CD4-positive, CD25-positive, alpha-beta regulatory T cell (primary cell): ENCODE measurements at regions not wholly inside any gene's neighbourhood (a gene's known extent, or its start where the extent isn't known, plus 50 kb on each side); places are given as distances from the start of the nearest gene placed in this dataset.

Experiments used
- ATAC-seq, 2 donors: fragments of 150-1000 bp; cut with Tn5 transposase; one replicate each; pipeline ENCODE4 v1.10.0; 2021; ENCODE audit warnings: low read depth in 2 of 2, moderate number of reproducible peaks in 2 of 2, moderate library complexity in 1 of 2
- DNase-seq, 3 donors: peaks; one replicate each; pipeline versions ENCODE4 v3.0.0 to v3.0.0-alpha.2; 2012 to 2022; ENCODE audit warnings: mixed read lengths in 1 of 3
- H3K27ac ChIP-seq: one replicate; pipeline ENCODE4 v1.7.0; 2013; ENCODE audit warnings: mild to moderate bottlenecking, low read length; ENCODE audit not compliant: insufficient read depth, poor library complexity, severe bottlenecking
- H3K27me3 ChIP-seq: one replicate; pipeline ENCODE4 v1.7.0; 2013; ENCODE audit warnings: low read length; ENCODE audit not compliant: control insufficient read depth, insufficient read depth
- H3K36me3 ChIP-seq: one replicate; pipeline ENCODE4 v1.7.0; 2013; ENCODE audit warnings: mild to moderate bottlenecking, low read length, moderate library complexity; ENCODE audit not compliant: control insufficient read depth, insufficient read depth
- H3K4me1 ChIP-seq: 2 replicates; pipeline ENCODE4 v1.7.0; 2013; ENCODE audit warnings: mild to moderate bottlenecking, low read length; ENCODE audit not compliant: insufficient read depth, control insufficient read depth, poor library complexity, severe bottlenecking
- H3K4me3 ChIP-seq: one replicate; pipeline ENCODE4 v1.7.0; 2013; ENCODE audit warnings: low read depth, mild to moderate bottlenecking, low read length, moderate library complexity
- H3K9me3 ChIP-seq, 2 experiments: 1 replicate in 1 of 2; 2 replicates in 1 of 2; pipeline ENCODE4 v1.7.0; 2013; ENCODE audit warnings: low read length in 2 of 2, mild to moderate bottlenecking in 1 of 2, moderate library complexity in 1 of 2; ENCODE audit not compliant: control insufficient read depth in 2 of 2
- H3K27ac Mint-ChIP-seq, 3 donors: one replicate each; pipeline ENCODE4 v1.8.0; 2020 to 2022; ENCODE audit warnings: mild to moderate bottlenecking in 3 of 3, mixed read lengths in 3 of 3, moderate library complexity in 2 of 3
- H3K27me3 Mint-ChIP-seq: one replicate; pipeline ENCODE4 v1.8.0; 2022; ENCODE audit warnings: mild to moderate bottlenecking, mixed read lengths
- H3K36me3 Mint-ChIP-seq: one replicate; pipeline ENCODE4 v1.8.0; 2020; ENCODE audit warnings: mixed read lengths
- H3K4me1 Mint-ChIP-seq, 4 donors: one replicate each; pipeline ENCODE4 v1.8.0; 2020 to 2022; ENCODE audit warnings: mixed read lengths in 4 of 4, mild to moderate bottlenecking in 1 of 4
- H3K4me3 Mint-ChIP-seq, 4 donors: one replicate each; pipeline ENCODE4 v1.8.0; 2020 to 2022; ENCODE audit warnings: mild to moderate bottlenecking in 4 of 4, mixed read lengths in 4 of 4, moderate library complexity in 3 of 4
- H3K9me3 Mint-ChIP-seq, 7 donors: one replicate each; pipeline ENCODE4 v1.8.0; 2020 to 2022; ENCODE audit warnings: mixed read lengths in 7 of 7, mild to moderate bottlenecking in 3 of 7, moderate library complexity in 2 of 7

DNA sequence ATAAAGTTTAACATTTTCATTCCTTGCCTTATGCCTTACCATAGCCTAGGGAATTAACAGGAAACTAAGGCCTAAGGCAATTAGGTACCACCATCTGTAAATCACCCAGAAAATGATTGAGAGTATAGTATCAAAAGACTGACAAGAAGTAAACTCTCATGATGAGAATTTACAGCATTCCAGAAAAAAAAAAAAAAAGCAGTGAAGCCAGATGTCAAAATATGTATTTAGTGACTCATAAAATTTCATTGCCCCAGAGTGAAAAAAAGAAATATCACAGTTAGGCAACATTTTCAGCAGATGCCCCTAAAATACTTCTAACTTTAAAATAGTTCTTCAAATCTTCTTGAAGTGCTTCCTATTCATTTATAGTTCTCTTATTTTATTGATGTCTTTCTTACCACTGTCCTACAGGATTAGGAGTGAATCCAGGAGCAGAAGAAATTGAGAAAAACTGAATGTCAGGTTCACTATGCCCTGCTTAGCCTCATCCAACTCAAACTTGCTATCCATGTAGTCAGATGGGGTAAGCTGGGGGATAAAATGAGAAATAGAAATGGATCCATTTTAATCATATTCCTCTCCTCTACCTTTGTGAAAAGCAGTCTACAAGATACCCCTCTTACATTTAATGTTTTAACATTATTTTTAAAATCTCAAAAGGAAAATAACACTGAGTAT, 57.3 kb upstream of the TANK start:
- DNase-seq = no peak
- H3K27ac ChIP-seq = no peak overlapping the region
- Mint-ChIP-seq H3K9me3 (peaks cover 0 to 6% (median under 1%) of the 10 kb centered on the region in 7 donors), H3K27me3 (no peaks in the 10 kb centered on the region), H3K36me3 (no peaks in the 10 kb centered on the region), H3K4me3 (no peak overlapping the region), H3K27ac (peak overlapping the region in 1 of 3 donors; percentile 27), H3K4me1 (peaks cover 11 to 22% (median 17%) of the 10 kb centered on the region in 4 donors)
- no peak overlapping the region for H3K4me3 ChIP-seq
- no peaks in the 10 kb centered on the region for H3K9me3 ChIP-seq
- peaks cover 13% of the 10 kb centered on the region for H3K4me1 ChIP-seq
- no peaks in the 10 kb centered on the region for H3K36me3 ChIP-seq
- no peak for ATAC-seq
- H3K27me3 ChIP-seq = no peaks in the 10 kb centered on the region

GRCh38 chr2:161103451-161103831, 56.8 kb upstream of the TANK start:
- ATAC-seq (no peak), DNase-seq (no peak)
- no peaks in the 10 kb centered on the region for H3K27me3 Mint-ChIP-seq
- no peak overlapping the region for H3K4me3 Mint-ChIP-seq
- Histone ChIP-seq H3K9me3 (no peaks in the 10 kb centered on the region), H3K4me1 (peaks cover 13% of the 10 kb centered on the region), H3K27ac (no peak overlapping the region), H3K36me3 (no peaks in the 10 kb centered on the region), H3K4me3 (no peak overlapping the region), H3K27me3 (no peaks in the 10 kb centered on the region)
- H3K36me3 Mint-ChIP-seq = no peaks in the 10 kb centered on the region
- H3K4me1 Mint-ChIP-seq = peaks cover 11 to 22% (median 17%) of the 10 kb centered on the region in 4 donors
- H3K9me3 Mint-ChIP-seq = peaks cover 0 to 2% (median 0%) of the 10 kb centered on the region in 7 donors
- H3K27ac Mint-ChIP-seq = no peak overlapping the region

GRCh38 chr2:161104054-161104553, 56.1 kb upstream of the TANK start:
- Mint-ChIP-seq H3K36me3 (no peaks in the 10 kb centered on the region), H3K4me3 (peak overlapping the region; percentile 0 to 78 (median 32)), H3K4me1 (peaks cover 11 to 22% (median 17%) of the 10 kb centered on the region in 4 donors), H3K27me3 (no peaks in the 10 kb centered on the region), H3K27ac (peak overlapping the region; percentile 67 to 95 (median 87)), H3K9me3 (no peaks in the 10 kb centered on the region)
- Histone ChIP-seq H3K27ac (no peak overlapping the region), H3K36me3 (no peaks in the 10 kb centered on the region), H3K9me3 (no peaks in the 10 kb centered on the region), H3K4me1 (peaks cover 13% of the 10 kb centered on the region), H3K4me3 (peak overlapping the region; percentile 70), H3K27me3 (no peaks in the 10 kb centered on the region)
- DNase-seq (peak in 2 of 3 donors; percentile 8 to 78), ATAC-seq (peak; percentile 84 to 88)

DNA sequence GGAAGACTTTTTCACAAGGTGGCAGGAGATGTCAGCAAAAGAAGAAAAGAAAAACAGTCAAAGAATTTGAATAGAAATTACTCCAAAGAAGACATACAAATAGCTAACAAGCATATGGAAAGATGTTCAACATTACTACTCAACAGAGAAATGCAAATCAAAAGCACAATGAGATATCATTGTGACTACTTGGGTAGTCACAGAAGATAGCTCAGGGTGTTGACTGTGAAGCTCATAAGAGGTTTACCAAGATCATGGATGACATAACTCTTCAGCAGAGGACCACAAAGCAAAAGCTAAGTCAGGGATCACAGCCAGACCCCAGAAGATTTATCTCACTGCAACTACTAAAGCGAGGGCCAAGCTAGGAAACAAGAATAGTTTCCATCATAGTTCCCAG, 53.0 kb upstream of the TANK start:
- DNase-seq (no peak), ATAC-seq (no peak)
- H3K36me3 ChIP-seq = no peaks in the 10 kb centered on the region
- Mint-ChIP-seq H3K9me3 (no peaks in the 10 kb centered on the region), H3K4me1 (peaks cover 11 to 22% (median 17%) of the 10 kb centered on the region in 4 donors), H3K4me3 (no peak overlapping the region), H3K36me3 (no peaks in the 10 kb centered on the region), H3K27ac (no peak overlapping the region), H3K27me3 (no peaks in the 10 kb centered on the region)
- no peaks in the 10 kb centered on the region for H3K27me3 ChIP-seq
- peaks cover 13% of the 10 kb centered on the region for H3K4me1 ChIP-seq
- H3K4me3 ChIP-seq = no peak overlapping the region
- H3K9me3 ChIP-seq = no peaks in the 10 kb centered on the region
- H3K27ac ChIP-seq = no peak overlapping the region
